Fibroblast of skin of back (primary cell): ENCODE measurements at regions not wholly inside any gene's neighbourhood (a gene's known extent, or its start where the extent isn't known, plus 50 kb on each side); places are given as distances from the start of the nearest gene placed in this dataset.

Source experiments
- DNase-seq: peaks from one replicate; pipeline ENCODE4 v3.0.0-alpha.2; 2013

- no peak for DNase-seq
These were observed 50.5 kb downstream of the PALM2AKAP2 start for GRCh38 chr9:109830545-109830944.

DNA sequence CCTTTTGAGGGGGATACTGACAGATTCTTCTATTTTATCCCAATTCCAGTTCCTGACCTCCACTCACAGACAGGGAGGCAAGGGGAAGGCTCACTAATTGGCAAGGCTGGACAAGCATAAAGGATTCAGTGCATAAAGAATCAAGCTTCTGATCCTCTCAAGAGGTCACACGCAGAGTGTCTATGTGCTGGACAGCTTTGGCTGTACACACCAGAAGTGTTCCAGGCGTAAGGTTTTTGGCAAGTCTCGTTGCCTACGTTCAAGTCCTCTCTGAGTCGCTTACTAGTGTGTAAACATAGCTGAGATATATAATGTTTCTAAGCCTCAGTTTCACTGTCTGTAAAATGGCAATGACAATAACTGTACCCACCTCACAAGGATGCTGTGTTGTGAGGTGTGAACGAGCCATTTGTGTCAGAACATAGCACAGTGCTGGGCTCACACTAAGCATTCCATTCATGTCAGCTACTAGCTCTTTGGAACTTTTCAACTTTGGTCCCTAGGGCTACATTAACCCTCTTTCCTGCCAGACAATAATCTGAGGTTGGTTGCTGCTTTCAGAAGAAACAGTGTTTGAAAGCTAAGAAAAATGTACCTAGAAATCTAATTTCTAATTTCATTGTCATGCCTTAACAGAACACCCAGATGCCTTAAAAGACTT lies 52.1 kb downstream of the PALM2AKAP2 start:
- DNase-seq: no peak

DNA sequence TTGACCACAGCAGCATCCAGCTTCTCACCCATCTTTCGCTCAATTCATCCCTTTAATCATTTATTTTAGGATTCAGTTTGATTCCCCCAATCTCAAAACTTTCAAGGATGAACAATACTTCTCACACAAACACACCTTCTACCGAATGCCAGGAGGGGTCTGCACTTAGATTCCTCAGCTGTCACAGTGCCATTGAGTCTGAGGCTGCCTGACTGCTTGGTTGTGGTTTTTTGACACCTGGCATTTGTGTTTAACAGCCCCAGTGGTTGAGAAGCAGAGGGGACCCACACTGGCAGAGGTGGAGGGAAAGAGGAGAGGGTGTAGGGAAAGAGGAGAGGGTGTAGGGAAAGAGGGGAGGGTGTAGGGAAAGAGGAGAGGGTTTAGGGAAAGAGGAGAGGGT lies 54.9 kb downstream of the PALM2AKAP2 start:
- DNase-seq: no peak

GRCh38 chr9:109843641-109844040 lies 63.6 kb downstream of the PALM2AKAP2 start:
- no peak for DNase-seq

DNA sequence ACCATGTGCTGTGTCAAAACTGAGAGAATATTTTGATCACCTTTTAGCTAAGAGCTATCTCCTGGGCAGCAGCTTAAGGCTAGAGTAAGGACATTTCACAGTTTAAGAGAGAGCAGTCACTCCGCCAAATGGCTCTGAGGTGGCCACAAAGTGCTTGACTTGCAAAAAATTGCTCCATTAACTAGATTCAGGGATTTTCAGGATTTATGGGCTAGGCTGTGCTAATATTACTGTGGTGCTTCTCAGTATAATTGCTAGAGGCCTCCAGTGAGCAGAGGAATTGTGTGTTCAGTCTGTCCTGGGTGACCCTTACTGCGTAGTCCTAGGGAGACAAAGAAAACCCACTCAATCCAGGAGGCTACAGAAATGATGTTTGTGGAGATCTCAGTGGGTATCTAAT lies 65.2 kb downstream of the PALM2AKAP2 start:
- DNase-seq: no peak

GRCh38 chr9:109846776-109847175 lies 66.8 kb downstream of the PALM2AKAP2 start:
- no peak for DNase-seq

GRCh38 chr9:109852556-109852955 lies 72.6 kb downstream of the PALM2AKAP2 start:
- DNase-seq: no peak

DNA sequence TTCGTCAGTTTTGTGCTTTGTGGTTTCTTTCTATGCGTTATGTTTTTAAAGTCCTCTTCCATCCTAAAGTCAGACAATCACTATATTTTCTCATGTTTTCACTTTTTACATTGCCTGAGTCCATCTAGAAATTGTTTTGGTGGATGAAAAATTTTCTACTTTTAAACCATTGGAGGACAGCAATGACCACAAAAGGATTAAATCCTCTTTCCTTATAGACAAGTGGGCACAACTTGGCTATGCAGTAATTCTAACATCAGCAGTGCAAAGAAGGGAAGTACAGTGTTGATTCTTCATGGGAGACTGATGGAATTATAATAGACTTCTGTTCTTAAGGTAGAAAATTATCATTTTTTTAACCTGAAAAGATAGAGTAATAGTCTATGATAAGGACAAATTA lies 75.5 kb downstream of the PALM2AKAP2 start:
- DNase-seq: no peak

- DNase-seq: peak; percentile 42
These were observed 76.8 kb downstream of the PALM2AKAP2 start for GRCh38 chr9:109856785-109857184.

DNA sequence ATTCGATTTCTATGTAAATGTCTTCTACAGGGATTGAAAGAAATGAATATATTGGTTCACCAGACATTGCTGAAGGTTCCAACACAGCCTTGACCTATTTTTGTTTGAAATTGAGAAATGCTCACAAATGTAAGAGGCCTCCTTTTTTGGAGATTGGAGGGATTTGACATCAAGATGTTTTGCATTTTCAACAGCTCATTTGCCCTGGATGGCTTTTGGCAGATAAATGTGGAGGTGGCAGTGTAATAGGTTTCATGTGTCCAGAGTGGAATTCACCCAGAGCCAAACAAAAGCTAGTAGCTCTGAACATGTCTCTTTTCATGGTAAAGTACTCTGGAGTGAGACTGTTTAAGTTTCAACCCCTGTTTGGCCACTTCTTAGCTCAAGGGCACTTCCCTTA lies 77.3 kb downstream of the PALM2AKAP2 start:
- no peak for DNase-seq

DNA sequence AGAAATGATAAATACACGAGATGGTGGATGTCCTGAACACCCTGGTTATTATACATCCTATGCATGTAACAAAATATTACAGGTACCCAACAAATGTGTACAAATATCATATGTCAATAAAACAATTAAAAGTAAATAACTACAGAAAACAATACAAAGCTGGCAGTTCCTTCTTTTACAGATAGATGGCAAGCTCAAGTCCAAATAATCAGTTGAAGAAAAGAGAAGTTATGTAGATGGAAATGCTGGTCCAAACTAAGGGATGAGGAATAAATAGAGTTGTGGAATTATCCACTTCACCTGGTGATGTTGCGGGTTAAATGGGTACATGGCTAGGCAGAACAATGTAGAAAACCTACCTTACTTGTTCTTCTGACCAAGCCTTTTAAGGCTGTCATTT lies 79.4 kb downstream of the PALM2AKAP2 start:
- no peak for DNase-seq

- DNase-seq: no peak
These were observed 80.5 kb downstream of the PALM2AKAP2 start for GRCh38 chr9:109860521-109860920.

DNA sequence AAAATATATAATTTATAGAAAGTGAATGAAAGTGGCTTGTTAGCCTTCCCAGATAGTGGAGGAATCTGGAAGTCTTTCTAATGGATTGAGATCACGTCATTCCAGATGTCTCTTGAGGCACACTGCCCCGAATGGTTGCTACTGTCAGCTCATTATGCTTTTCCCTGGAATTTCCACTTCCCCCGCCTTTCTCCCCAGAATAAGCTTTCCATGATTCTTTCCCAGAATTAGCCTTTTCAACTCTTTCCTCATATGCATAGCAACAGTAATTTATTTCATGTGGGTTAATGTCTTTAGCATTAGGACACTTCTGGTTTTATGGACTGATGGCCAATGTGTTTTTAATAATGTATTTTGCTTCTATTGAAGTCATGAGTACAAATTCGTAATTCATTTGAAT lies 81.5 kb downstream of the PALM2AKAP2 start:
- DNase-seq: peak; percentile 75

DNA sequence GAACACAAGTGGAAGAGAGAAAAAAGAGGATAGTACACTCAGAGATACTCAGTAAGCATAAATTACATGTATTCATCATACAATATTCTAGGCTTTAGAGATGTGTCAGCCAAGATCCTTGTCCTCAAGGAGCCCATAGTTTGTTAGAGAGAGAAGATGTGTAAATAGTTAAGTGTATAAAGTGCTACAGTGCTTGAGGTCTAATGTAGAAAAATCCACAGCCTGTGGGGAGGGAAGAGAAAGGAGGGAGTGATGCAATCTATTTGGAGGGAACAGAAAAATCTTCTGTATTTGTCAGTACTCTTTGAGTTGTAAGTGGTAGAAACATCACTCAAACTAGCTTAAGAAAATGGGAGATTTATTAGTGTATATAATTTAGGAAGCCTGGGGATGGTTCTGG lies 81.9 kb downstream of the PALM2AKAP2 start:
- DNase-seq: peak; percentile 48

DNA sequence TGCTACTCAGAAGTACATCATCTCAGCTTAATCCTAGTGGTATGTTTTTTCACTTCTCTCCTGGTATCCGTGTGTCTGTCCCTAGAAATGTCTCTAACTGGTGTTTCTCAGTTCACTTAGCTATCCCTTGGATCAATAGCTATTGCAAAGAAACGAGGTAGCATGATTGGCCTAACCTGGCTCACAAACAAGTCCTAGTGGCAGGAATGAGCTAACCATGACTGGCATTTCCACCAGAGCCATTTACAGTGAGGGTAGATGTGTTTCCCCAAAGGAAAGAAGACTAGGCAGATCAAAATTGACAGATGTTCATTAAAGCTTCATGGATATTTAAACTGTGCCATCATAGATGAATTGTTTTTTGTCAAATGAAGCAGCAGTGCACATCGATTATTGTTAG lies 82.5 kb downstream of the PALM2AKAP2 start:
- no peak for DNase-seq

GRCh38 chr9:109863961-109864360 lies 84.0 kb downstream of the PALM2AKAP2 start:
- DNase-seq: no peak

GRCh38 chr9:109865521-109865920 lies 85.5 kb downstream of the PALM2AKAP2 start:
- peak; percentile 35 for DNase-seq

DNA sequence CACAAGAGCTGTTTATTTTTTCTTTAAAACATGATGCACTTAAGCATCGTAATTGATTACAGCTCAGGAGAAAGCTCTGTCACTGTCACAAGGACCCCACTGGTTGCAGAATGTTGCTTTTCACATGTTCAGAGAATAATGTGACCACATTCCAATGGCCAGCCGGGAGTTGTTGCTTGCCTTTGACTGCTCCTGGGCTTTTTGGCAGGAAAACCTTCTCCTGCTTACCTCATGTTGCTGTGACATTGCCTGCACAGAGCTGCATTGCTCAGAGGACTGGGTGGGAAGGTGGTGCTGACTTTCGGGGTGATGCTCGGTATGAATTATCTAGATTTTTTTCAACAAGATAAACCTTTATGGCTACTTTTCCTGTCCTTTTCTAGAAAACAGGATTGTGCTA lies 88.2 kb downstream of the PALM2AKAP2 start:
- peak; percentile 60 for DNase-seq

GRCh38 chr9:109868722-109869121 lies 88.7 kb downstream of the PALM2AKAP2 start:
- no peak for DNase-seq

DNA sequence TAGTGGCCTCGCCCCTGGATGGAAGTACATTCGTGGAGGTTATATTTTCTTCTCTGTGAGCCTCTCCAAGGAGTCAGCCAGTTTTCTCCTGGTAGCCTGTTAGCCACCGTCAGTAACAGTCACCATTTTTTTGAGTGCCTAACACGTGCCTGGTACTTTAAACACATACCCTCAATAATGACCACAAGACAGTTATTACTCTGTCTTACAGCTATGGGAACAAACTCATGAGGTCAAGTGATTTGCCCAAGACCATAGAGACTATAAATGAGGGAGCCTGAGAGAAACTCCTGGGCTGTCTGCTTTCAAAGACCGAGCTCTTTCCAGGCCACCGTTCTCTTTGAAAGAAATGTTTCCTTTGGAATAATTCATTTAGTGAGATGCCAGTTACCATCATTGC lies 90.4 kb downstream of the PALM2AKAP2 start:
- no peak for DNase-seq

DNA sequence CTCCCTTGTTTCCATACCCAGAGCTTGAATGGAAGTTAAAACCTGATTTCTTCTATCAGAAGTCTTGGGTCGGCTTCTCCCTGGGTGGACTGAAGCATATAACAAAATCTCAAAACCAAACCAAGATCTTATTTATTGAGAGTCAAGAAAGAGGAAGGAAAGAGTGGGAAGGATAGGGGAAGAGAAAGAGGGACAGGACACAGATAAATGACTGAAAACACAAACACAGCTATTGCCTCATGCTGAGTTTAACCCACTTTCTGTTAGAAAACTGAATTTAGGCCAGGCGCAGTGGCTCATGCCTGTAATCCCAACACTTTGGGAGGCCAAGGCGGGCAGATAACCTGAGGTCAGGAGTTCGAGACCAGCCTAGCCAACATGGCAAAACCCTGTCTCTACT lies 92.9 kb downstream of the PALM2AKAP2 start:
- DNase-seq: no peak

DNA sequence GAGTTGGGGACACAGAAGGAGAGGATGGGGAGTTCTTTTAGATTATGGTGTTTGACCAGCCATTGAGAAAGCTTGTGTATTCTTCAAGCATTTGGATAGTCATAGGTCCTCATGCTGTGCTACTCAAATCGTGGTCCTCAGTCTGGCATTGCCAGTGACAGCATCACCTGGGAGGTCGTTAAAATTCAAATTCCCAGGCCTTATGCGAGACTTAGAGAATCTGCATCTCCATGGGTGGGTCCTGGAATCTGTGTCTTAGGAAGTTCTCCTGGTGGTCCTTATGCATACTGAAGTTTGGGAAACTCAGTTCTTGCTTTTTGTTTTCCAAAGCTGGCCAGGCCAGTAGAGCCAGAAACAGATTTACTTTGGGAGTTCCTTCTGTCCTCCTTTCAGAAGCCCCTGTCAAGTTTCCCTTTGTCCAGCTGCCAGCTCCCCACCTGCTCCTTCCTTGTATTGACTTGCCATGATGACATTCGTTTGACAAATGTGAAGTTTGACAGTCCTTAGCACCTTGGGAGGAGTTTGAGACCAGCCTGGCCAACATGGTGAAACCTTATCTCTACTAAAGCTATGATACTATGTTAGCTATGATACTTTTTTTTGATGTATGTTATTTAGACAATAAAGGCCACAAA lies 95.6 kb downstream of the PALM2AKAP2 start:
- no peak for DNase-seq

GRCh38 chr9:109880276-109881169 lies 100.5 kb downstream of the PALM2AKAP2 start:
- peak; percentile 39 for DNase-seq

GRCh38 chr9:109883623-109884022 lies 103.6 kb downstream of the PALM2AKAP2 start:
- DNase-seq: no peak
